Stimulated activated CD4-positive, alpha-beta T cell treated with anti-CD3 and anti-CD28 coated beads, Interleukin-1b, Interleukin-23, amount 100 ng/mL, for 24 hours (primary cell): ENCODE measurements at regions not wholly inside any gene's neighbourhood (a gene's known extent, or its start where the extent isn't known, plus 50 kb on each side); places are given as distances from the start of the nearest gene placed in this dataset.

ENCODE experiments used
- DNase-seq, 4 experiments: peaks; one replicate each; pipeline ENCODE4 v3.0.0-alpha.2; 2020; ENCODE audit warnings: low read depth in 4 of 4, low spot score in 1 of 4

DNA sequence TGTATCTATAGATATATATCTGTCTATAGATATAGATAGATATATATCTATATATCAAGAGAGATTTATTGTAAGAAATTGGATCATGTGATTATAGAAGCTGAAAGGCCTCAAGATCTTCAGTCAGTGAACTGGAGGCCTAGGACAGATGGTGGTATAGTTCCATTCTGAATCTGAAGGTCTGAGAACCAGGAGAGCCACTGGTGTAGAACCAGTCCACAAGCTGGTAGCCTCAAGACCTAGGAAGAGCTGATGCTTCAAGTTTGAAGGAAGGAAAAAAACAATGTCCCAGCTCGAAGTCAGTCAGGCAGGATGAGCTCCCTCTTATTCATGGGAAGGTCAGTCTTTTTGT, 213.2 kb upstream of the JUN start:
- DNase-seq = no peak

DNA sequence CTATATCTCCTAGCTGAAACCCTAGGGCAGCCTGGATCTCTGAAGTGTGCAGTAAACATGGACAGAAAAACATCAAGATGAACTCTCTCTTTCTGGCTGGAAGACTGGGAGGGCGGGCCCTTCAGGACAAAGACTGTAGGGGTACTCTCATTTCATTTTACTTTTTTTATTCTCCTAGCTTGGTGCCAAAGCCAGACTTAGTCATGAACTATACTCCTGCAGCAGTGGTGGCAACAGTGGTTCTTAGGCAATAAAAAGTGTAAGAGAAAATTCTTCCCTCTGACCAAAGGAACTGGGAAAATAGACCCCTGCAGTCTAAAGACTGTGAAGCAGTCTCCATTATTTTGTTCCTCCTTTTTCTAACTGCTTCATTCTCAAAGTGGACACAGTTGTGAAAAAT, 213.8 kb upstream of the JUN start:
- DNase-seq = no peak

- DNase-seq = no peak
Observed at GRCh38 chr1:58999676-59000075, 215.8 kb upstream of the JUN start.

DNA sequence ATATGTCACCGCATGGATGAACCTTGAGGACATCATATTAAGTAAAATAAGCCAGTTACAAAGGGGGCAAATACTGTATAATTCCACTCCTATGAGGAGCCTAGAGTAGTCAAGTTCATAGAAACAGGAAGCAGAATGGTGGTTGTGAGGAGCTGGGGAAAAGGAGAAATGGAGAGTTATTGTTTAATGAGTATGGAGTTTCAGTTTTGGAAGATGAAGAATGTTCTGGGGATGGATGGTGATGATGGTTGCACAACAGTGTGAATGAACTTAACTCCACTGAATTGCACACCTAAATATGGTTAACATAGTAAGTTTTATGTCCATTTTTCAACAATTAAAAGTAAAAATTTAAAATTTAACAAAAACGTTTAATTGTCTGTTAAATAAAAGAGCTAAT, 220.9 kb upstream of the JUN start:
- no peak for DNase-seq

GRCh38 chr1:59005491-59006288, 221.8 kb upstream of the JUN start:
- DNase-seq = no peak

DNA sequence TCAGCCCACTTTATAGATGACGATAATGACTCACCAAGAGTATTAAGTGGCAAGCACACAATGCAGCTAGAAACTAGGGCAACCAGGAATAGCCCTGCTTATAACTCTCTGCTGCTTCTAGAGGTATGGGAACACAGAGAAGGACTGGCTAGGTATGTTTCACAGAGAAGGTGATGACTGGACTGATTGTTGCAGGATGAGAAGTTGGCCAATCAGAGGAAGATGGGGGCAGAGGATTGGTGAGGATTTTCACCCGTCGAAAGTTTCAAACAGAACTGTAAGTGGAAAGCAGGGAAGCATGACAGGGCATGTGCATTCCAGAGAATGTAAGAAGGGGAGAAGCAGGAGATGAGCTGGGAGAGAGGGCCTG, 222.4 kb upstream of the JUN start:
- no peak for DNase-seq

DNA sequence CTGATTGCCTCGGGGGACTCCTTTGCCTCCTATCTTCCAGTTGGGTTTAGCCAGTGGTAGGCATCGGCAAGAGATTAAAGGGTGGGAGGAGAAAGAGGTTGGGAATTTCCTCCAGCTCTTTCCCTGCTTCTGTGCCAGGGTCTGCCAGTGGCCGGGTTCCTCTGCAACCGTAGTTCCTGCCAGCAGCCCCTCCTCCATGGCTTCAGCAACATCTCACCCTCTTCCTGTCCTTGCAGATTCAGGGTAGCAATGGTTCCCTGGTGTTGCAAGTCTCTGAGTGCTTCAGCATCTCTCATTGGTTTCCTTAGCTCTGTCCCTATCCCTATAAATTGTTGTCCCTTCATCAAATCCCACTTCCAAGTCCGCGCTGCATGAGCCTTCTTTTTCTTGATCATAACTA, 223.1 kb upstream of the JUN start:
- DNase-seq = no peak

GRCh38 chr1:59007429-59007819, 223.6 kb upstream of the JUN start:
- no peak for DNase-seq

GRCh38 chr1:59007820-59008598, 224.2 kb upstream of the JUN start:
- peak in 1 of 4 experiments; percentile 35 for DNase-seq

DNA sequence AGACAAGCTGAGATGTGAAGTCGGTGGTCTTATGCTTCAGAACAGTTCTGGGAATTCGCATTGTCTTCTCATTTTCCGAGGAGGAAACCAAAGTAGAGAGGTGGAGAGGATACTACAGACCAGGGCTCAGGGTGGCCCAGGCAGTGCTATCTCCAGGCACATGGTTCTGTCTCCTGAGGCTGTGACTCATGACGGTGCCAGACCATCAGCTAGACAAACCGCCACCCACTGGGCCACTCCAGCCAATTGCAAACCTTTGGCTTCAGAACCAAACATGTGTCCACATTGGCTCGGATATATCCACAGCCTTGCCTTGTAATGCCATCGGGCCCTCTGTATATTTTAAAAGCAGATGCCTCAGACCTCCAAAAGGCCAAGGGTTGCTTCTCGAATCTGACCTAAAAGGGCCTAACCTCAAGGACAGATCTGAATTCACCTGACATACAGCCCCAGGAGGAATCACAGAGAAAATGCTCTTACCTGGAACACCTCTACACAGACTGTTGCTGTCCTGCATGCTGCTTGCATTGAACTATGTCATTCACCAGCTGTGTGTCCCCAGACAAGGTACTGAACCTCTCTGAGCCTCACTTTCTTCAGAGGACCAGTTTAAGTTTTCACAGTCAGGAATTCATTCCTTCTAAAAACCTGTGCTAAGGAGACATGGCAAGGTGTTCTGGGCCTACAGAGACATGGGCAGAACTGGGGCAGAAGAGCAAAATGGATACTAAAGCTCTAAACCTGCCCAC, 224.9 kb upstream of the JUN start:
- no peak for DNase-seq

GRCh38 chr1:59011663-59012062, 227.8 kb upstream of the JUN start:
- DNase-seq = no peak

DNA sequence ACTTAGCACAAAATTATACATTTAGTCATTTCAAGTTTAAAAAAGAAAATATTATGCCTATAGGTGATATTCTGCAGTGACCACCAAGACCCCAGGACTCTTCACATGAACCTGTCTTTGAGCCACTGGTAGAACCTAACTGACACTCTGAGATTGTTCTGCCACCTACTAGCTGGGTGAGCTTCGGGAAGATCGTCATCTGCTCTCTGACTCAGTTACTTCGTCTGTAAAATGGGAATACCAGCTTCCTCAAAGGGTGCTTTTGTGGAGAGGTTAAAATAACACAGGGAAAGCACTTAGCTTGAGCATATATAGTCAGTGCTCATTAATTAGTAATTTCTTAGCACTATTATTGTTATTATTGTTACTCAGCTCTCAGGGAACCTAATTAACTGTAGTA, 228.5 kb upstream of the JUN start:
- DNase-seq = no peak

DNA sequence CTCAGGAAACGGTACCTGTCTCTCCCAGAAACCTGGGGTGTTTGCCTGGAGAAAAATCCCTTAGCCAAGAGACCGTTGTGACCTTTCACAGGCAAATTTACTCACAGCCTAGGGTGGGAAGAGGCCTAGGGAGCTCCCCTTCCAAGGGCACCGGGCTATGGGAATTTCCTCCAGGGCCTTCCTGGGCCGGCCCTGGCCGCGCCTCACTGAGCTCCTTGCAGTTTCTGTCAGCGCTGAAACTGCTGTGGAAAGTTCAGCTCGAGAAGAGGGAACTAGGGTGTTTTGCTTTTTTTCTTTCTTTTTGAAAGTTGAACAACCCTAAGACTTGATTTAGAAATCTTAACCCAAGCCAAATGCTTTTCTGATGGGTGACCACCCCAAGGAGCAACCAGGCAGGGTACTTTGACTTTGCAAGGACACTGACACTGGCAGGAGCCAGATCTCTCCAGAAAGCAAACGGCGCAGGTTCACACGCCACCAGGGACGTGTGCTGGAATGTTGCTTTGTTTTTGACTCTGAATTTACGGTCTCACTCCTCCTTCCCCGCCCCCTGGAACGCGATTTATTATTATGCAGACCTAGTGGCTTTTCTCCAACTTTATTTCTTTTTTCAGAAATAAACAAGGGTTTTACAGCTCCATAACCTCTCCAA, 229.6 kb upstream of the JUN start:
- DNase-seq = no peak

- no peak for DNase-seq
Observed at GRCh38 chr1:59013928-59014279, 230.1 kb upstream of the JUN start.

DNA sequence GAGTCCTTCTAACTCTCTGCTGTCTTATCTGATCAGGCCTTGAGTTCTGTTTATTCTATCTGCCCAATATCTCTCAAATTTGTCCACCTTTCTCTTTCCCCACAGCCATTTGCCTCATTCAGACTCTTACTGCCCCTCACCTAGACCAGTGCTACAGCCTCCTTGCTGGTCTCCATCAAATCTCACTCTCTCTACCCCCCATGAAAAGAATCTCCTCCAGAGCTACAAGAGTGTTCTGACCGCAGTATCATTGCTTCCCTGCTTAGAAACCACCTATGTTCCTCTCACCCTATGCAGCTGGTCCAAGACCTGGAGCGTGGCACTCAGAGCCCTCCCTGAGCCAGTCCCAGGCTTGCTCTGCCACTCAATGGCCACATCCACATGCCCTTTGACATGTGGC, 231.0 kb upstream of the JUN start:
- DNase-seq = no peak

- DNase-seq = no peak
Observed at GRCh38 chr1:59015708-59016107, 231.9 kb upstream of the JUN start.

GRCh38 chr1:59016390-59016789, 232.5 kb upstream of the JUN start:
- no peak for DNase-seq

- DNase-seq = no peak
Observed at GRCh38 chr1:59017501-59018231, 233.8 kb upstream of the JUN start.

GRCh38 chr1:59018446-59018845, 234.6 kb upstream of the JUN start:
- DNase-seq = no peak

DNA sequence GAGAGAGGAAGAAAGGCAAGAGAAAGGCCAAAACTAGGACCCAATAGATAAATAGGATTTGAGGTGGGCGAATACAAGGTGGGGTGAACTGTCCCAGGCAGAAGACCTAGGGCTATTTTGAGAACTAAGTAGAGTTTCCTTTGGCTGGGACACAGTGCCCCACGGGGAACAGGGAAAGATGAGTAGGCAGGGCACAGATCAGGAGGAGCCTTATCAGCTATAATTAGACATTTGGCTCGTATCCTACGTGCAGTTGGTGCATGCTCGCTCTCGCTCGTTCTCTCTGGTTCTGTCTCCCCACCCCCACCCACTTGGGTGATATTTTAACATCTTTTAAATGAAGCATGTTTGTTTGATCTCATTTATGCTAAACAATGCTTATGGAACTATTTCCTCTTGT, 235.0 kb upstream of the JUN start:
- DNase-seq = no peak
